Stimulated activated CD4-positive, alpha-beta T cell treated with anti-CD3 and anti-CD28 coated beads, Interleukin-2, amount 100 ng/mL, for 24 hours (primary cell): ENCODE measurements at regions not wholly inside any gene's neighbourhood (a gene's known extent, or its start where the extent isn't known, plus 50 kb on each side); places are given as distances from the start of the nearest gene placed in this dataset.

Experiments
- DNase-seq, 2 donors: peaks; one replicate each; pipeline ENCODE4 v3.0.0-alpha.2; 2020

- no peak for DNase-seq
Observed at GRCh38 chr5:20522905-20523482, 535.0 kb upstream of the CDH18 start.

- no peak for DNase-seq
Observed at GRCh38 chr5:20515606-20516005, 527.6 kb upstream of the CDH18 start.

GRCh38 chr5:20514145-20514544, 526.1 kb upstream of the CDH18 start:
- no peak for DNase-seq

GRCh38 chr5:20500546-20500945, 512.5 kb upstream of the CDH18 start:
- DNase-seq: no peak

- no peak for DNase-seq
Observed at GRCh38 chr5:20498926-20499325, 510.9 kb upstream of the CDH18 start.

GRCh38 chr5:20498102-20498501, 510.1 kb upstream of the CDH18 start:
- no peak for DNase-seq

GRCh38 chr5:20497356-20497755, 509.4 kb upstream of the CDH18 start:
- no peak for DNase-seq

GRCh38 chr5:20494706-20495105, 506.7 kb upstream of the CDH18 start:
- DNase-seq: no peak

GRCh38 chr5:20486826-20487225, 498.8 kb upstream of the CDH18 start:
- DNase-seq: no peak

GRCh38 chr5:20476016-20476415, 488.0 kb upstream of the CDH18 start:
- no peak for DNase-seq

- DNase-seq: no peak
Observed at GRCh38 chr5:20470997-20471396, 483.0 kb upstream of the CDH18 start.

GRCh38 chr5:20469792-20470191, 481.8 kb upstream of the CDH18 start:
- DNase-seq: no peak

GRCh38 chr5:20469390-20469789, 481.4 kb upstream of the CDH18 start:
- no peak for DNase-seq

- no peak for DNase-seq
Observed at GRCh38 chr5:20466512-20466911, 478.5 kb upstream of the CDH18 start.

GRCh38 chr5:20463206-20463605, 475.2 kb upstream of the CDH18 start:
- no peak for DNase-seq

GRCh38 chr5:20446121-20446520, 458.1 kb upstream of the CDH18 start:
- no peak for DNase-seq

- no peak for DNase-seq
Observed at GRCh38 chr5:20445326-20445860, 457.4 kb upstream of the CDH18 start.

- no peak for DNase-seq
Observed at GRCh38 chr5:20434786-20435185, 446.8 kb upstream of the CDH18 start.

GRCh38 chr5:20420991-20421595, 433.1 kb upstream of the CDH18 start:
- no peak for DNase-seq
